IMR-90 (cell line): ENCODE measurements at regions not wholly inside any gene's neighbourhood (a gene's known extent, or its start where the extent isn't known, plus 50 kb on each side); places are given as distances from the start of the nearest gene placed in this dataset.

Experiments used
- BHLHE40 ChIP-seq: fragments of 150-350 bp; IDR thresholded peaks from 2 replicates; pipeline ENCODE4 v1.6.1; 2016; ENCODE audit warnings: mild to moderate bottlenecking, low read depth, low read length
- CEBPB ChIP-seq: IDR thresholded peaks from 2 replicates; pipeline ENCODE4 v1.6.1; 2012; ENCODE audit warnings: low read depth, low read length, improper control_type of control experiment
- CHD1 ChIP-seq: IDR thresholded peaks from 2 replicates; pipeline ENCODE4 v1.6.1; 2012; ENCODE audit warnings: low read depth, low read length, improper control_type of control experiment
- CTCF ChIP-seq: conservative IDR thresholded peaks from 2 replicates; pipeline ENCODE4 v1.5.1; 2012; ENCODE audit warnings: mild to moderate bottlenecking, low read depth, low read length, improper control_type of control experiment
- FOS ChIP-seq: fragments of 150-350 bp; IDR thresholded peaks from 2 replicates; pipeline ENCODE4 v1.6.1; 2016; ENCODE audit warnings: low read depth, low read length
- MXI1 ChIP-seq: IDR thresholded peaks from 2 replicates; pipeline ENCODE4 v1.6.1; 2012; ENCODE audit warnings: low read depth, mild to moderate bottlenecking, low read length, moderate library complexity, borderline replicate concordance
- NFE2L2 ChIP-seq: fragments of 150-350 bp; IDR thresholded peaks from 2 replicates; pipeline ENCODE4 v1.6.1; 2016; ENCODE audit warnings: low read depth, mild to moderate bottlenecking, low read length
- POLR2A ChIP-seq: IDR thresholded peaks from 2 replicates; pipeline ENCODE4 v1.6.1; 2012; ENCODE audit warnings: mild to moderate bottlenecking, low read depth, low read length
- RAD21 ChIP-seq: IDR thresholded peaks from 2 replicates; pipeline ENCODE4 v1.6.1; 2012; ENCODE audit warnings: low read length, improper control_type of control experiment
- RFX5 ChIP-seq: IDR thresholded peaks from 2 replicates; pipeline ENCODE4 v1.8.0; 2012; ENCODE audit warnings: low read depth, mild to moderate bottlenecking, low read length, moderate library complexity
- TF ChIP-seq, protein P1 (sequence below): fragments of 150-350 bp; IDR thresholded peaks from 2 replicates; pipeline ENCODE4 v1.6.1; 2017; ENCODE audit warnings: mild to moderate bottlenecking, antibody characterized with exemption, low read length, low read depth

DNA sequence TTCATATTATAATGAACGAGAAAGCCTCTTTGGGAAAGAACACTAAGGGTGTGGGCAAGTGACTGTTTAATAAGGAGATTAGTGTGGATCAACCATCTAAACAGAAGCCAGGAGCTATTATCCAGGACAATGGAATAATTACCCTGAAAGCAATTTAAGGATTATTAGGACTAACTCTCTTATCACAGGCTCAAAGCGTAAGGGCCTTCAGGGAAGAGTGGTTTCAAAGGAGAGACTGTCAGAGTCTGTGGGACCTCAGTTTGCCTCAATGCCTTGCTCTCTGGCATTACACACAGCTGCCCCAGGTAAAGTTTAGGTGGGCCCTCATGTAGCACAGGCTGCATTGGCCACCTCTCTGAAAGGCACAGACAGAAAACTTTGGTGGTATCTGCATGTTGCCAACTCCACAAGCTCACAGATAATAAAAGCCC lies 717.2 kb upstream of the ADGRL3 start:
- no peak for TF ChIP-seq POLR2A
- TF ChIP-seq CTCF, result no peak
- no peak for TF ChIP-seq MXI1
- TF ChIP-seq, protein P1, sequence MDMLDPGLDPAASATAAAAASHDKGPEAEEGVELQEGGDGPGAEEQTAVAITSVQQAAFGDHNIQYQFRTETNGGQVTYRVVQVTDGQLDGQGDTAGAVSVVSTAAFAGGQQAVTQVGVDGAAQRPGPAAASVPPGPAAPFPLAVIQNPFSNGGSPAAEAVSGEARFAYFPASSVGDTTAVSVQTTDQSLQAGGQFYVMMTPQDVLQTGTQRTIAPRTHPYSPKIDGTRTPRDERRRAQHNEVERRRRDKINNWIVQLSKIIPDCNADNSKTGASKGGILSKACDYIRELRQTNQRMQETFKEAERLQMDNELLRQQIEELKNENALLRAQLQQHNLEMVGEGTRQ, result no peak
- no peak for TF ChIP-seq CEBPB
- no peak for TF ChIP-seq FOS
- no peak for TF ChIP-seq RAD21
- TF ChIP-seq RFX5, result no peak
- TF ChIP-seq NFE2L2, result no peak
- no peak for TF ChIP-seq CHD1
- TF ChIP-seq BHLHE40, result no peak
